ENCODE measurements at regions not wholly inside any gene's neighbourhood (a gene's known extent, or its start where the extent isn't known, plus 50 kb on each side); places are given as distances from the start of the nearest gene placed in this dataset.

DNA sequence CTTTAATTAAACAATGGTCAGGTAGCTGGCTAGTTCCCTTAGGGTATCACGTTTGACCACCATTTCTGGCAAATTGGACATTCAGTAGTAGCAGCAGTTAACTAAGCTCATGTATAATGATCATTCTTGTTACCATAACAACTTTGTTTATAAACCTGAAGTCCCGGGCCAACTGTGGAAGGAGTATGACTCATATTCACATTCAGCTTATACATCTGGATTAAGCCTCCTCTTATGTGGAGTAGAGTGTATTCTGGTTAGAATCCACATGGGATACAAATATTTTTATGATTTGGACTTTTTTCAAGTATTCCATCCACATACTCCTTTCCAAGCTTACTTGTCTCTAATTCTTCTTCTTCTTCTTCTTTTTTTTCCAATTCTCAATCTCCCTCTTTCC lies 70.3 kb upstream of the ZSWIM2 start:
- DNase-seq: no peak

DNA sequence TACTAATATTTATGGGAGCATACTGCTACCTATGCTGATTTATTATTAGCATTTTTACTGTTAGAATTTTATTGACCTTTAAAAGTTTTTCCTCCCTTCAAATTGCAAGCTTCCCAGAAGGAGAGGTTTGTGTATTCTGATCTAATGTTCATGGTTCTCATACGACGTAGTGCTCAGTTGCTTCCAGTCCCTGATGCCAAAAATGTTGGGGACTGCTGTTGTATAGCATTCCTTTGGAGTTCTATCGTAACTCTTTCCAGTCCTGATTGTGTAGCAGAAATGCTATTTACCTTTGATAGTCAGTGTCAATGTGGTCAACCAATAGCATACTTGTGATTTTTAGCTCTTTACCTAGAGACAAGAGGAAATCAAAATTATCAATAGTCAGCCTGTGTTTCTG lies 69.5 kb upstream of the ZSWIM2 start:
- no peak for DNase-seq

- no peak for DNase-seq
Observed at GRCh38 chr2:186917866-186918265, 68.9 kb upstream of the ZSWIM2 start.

- no peak for DNase-seq
Observed at GRCh38 chr2:186913870-186914269, 64.9 kb upstream of the ZSWIM2 start.

GRCh38 chr2:186912979-186913378 lies 64.0 kb upstream of the ZSWIM2 start:
- no peak for DNase-seq

- DNase-seq: no peak
Observed at GRCh38 chr2:186911551-186912085, 62.6 kb upstream of the ZSWIM2 start.

GRCh38 chr2:186910996-186911395 lies 62.0 kb upstream of the ZSWIM2 start:
- no peak for DNase-seq

GRCh38 chr2:186909095-186909494 lies 60.1 kb upstream of the ZSWIM2 start:
- DNase-seq: no peak

DNA sequence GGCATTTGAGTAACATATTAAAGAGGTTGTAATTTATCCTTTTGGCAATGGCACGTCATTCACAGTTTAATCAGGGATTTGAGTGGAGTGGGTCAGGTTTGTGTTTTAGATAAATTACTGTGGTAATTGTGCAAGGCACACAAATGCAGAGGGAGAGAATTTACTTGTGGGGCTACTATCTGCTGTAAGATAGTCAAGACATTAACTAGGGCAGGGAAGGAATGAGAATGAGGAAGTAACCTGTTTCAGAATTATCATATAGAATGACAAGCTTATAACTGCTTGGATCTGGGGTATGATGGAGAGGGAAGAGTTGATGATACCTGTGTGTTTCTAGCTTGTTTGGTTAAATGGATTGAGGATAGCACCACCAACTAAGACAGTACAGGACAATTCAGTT lies 58.9 kb upstream of the ZSWIM2 start:
- no peak for DNase-seq

GRCh38 chr2:186903216-186903615 lies 54.2 kb upstream of the ZSWIM2 start:
- no peak for DNase-seq
